MM.1S (cell line): ENCODE measurements at regions not wholly inside any gene's neighbourhood (a gene's known extent, or its start where the extent isn't known, plus 50 kb on each side); places are given as distances from the start of the nearest gene placed in this dataset.
"Not testable (repeated sequence)": the region's sequence is repeated elsewhere in the genome, so short reads cannot be mapped to it uniquely, and the experiment has no call there.

Experiments used
- DNase-seq: peaks from one replicate; pipeline ENCODE4 v3.0.0-alpha.2; 2015
- H2AFZ ChIP-seq: fragments of 300-600 bp; sonication (generic); 2 replicates; pipeline ENCODE4 v1.6.0; 2016; ENCODE audit warnings: antibody characterized with exemption, low read length
- H3F3A ChIP-seq: fragments of 300-600 bp; sonication (generic); 2 replicates; pipeline ENCODE4 v1.6.1; 2016; ENCODE audit warnings: mild to moderate bottlenecking, antibody characterized with exemption, low read length, moderate library complexity, mixed read lengths; ENCODE audit not compliant: insufficient read depth
- H3K27ac ChIP-seq: fragments of 300-600 bp; sonication (generic); 2 replicates; pipeline ENCODE4 v1.5.1; 2016; ENCODE audit warnings: mild to moderate bottlenecking, low read length
- H3K27me3 ChIP-seq: fragments of 300-600 bp; sonication (generic); replicated peaks from 2 replicates; pipeline ENCODE4 v1.6.0; 2016; ENCODE audit warnings: low read length; ENCODE audit not compliant: insufficient read depth
- H3K36me3 ChIP-seq: fragments of 300-600 bp; sonication (generic); replicated peaks from 2 replicates; pipeline ENCODE4 v1.6.1; 2016; ENCODE audit warnings: mild to moderate bottlenecking, low read length, mixed read lengths; ENCODE audit not compliant: insufficient read depth
- H3K4me1 ChIP-seq: fragments of 300-600 bp; sonication (generic); 2 replicates; pipeline ENCODE4 v1.6.1; 2016; ENCODE audit warnings: low read length, mixed read lengths
- H3K4me2 ChIP-seq: fragments of 300-600 bp; sonication (generic); 2 replicates; pipeline ENCODE4 v1.6.0; 2016; ENCODE audit warnings: low read depth, low read length
- H3K4me3 ChIP-seq: fragments of 300-600 bp; sonication (generic); 2 replicates; pipeline ENCODE4 v1.5.1; 2016; ENCODE audit warnings: low read length, mixed read lengths
- H3K79me2 ChIP-seq: fragments of 300-600 bp; sonication (generic); 2 replicates; pipeline ENCODE4 v1.6.1; 2016; ENCODE audit warnings: mixed run types, low read length, mixed read lengths
- H3K9ac ChIP-seq: fragments of 300-600 bp; sonication (generic); 2 replicates; pipeline ENCODE4 v1.6.1; 2016; ENCODE audit warnings: low read length, mixed read lengths
- H3K9me2 ChIP-seq: fragments of 300-600 bp; sonication (generic); replicated peaks from 2 replicates; pipeline ENCODE4 v1.6.1; 2016; ENCODE audit warnings: mild to moderate bottlenecking, low read length, mixed read lengths; ENCODE audit not compliant: insufficient read depth
- H3K9me3 ChIP-seq: fragments of 300-600 bp; sonication (generic); replicated peaks from 2 replicates; pipeline ENCODE4 v1.6.1; 2016; ENCODE audit warnings: mild to moderate bottlenecking, low read length, mixed read lengths; ENCODE audit not compliant: insufficient read depth
- H4K20me1 ChIP-seq: fragments of 300-600 bp; sonication (generic); 2 replicates; pipeline ENCODE4 v1.6.1; 2016; ENCODE audit warnings: mild to moderate bottlenecking, low read length, moderate library complexity, mixed read lengths; ENCODE audit not compliant: insufficient read depth
- EZH2 ChIP-seq: fragments of 300-600 bp; sonication (generic); optimal IDR thresholded peaks from 2 replicates; pipeline ENCODE3; 2017; ENCODE audit warnings: low read depth, mild to moderate bottlenecking, antibody characterized with exemption, low read length, mixed read lengths
- EZH2phosphoT487 ChIP-seq: fragments of 300-600 bp; sonication (generic); IDR thresholded peaks from 2 replicates; pipeline ENCODE4 v1.6.1; 2018; ENCODE audit warnings: antibody characterized with exemption, low read length
- TF ChIP-seq, protein P1 (sequence below): fragments of 300-600 bp; sonication (generic); IDR thresholded peaks from 2 replicates; pipeline ENCODE4 v1.5.1; 2016; ENCODE audit warnings: antibody characterized with exemption, low read length, mixed read lengths

GRCh38 chr9:87383344-87384150 is 114.1 kb upstream of the DAPK1 start:
- DNase-seq = no peak
- H3K27me3 ChIP-seq = no peaks in the 10 kb centered on the region
- TF ChIP-seq, protein P1, sequence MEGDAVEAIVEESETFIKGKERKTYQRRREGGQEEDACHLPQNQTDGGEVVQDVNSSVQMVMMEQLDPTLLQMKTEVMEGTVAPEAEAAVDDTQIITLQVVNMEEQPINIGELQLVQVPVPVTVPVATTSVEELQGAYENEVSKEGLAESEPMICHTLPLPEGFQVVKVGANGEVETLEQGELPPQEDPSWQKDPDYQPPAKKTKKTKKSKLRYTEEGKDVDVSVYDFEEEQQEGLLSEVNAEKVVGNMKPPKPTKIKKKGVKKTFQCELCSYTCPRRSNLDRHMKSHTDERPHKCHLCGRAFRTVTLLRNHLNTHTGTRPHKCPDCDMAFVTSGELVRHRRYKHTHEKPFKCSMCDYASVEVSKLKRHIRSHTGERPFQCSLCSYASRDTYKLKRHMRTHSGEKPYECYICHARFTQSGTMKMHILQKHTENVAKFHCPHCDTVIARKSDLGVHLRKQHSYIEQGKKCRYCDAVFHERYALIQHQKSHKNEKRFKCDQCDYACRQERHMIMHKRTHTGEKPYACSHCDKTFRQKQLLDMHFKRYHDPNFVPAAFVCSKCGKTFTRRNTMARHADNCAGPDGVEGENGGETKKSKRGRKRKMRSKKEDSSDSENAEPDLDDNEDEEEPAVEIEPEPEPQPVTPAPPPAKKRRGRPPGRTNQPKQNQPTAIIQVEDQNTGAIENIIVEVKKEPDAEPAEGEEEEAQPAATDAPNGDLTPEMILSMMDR = no peak
- TF ChIP-seq EZH2phosphoT487 = no peak
- no peak for TF ChIP-seq EZH2
- H3K4me2 ChIP-seq = no peak overlapping the region
- no peaks in the 10 kb centered on the region for H3K36me3 ChIP-seq
- H3K79me2 ChIP-seq = no peaks in the 10 kb centered on the region
- H3K9ac ChIP-seq = no peak overlapping the region
- H4K20me1 ChIP-seq = no peaks in the 10 kb centered on the region
- no peak overlapping the region for H3K4me3 ChIP-seq
- no peaks in the 10 kb centered on the region for H3F3A ChIP-seq
- no peaks in the 10 kb centered on the region for H3K9me2 ChIP-seq
- no peak overlapping the region for H3K27ac ChIP-seq
- no peak overlapping the region for H2AFZ ChIP-seq
- H3K4me1 ChIP-seq = no peaks in the 10 kb centered on the region
- H3K9me3 ChIP-seq = no peaks in the 10 kb centered on the region

GRCh38 chr9:87386490-87387025 is 111.1 kb upstream of the DAPK1 start:
- no peaks in the 10 kb centered on the region for H4K20me1 ChIP-seq
- H3K4me2 ChIP-seq = no peak overlapping the region
- DNase-seq = no peak
- H3K9me3 ChIP-seq = no peaks in the 10 kb centered on the region
- H3K4me1 ChIP-seq = no peaks in the 10 kb centered on the region
- no peaks in the 10 kb centered on the region for H3K9me2 ChIP-seq
- no peaks in the 10 kb centered on the region for H3K79me2 ChIP-seq
- no peak overlapping the region for H3K4me3 ChIP-seq
- H3F3A ChIP-seq = no peaks in the 10 kb centered on the region
- H3K9ac ChIP-seq = no peak overlapping the region
- H3K27me3 ChIP-seq = no peaks in the 10 kb centered on the region
- H3K27ac ChIP-seq = no peak overlapping the region
- H2AFZ ChIP-seq = no peak overlapping the region
- H3K36me3 ChIP-seq = no peaks in the 10 kb centered on the region
- TF ChIP-seq EZH2 = no peak
- TF ChIP-seq, protein P1 = no peak
- no peak for TF ChIP-seq EZH2phosphoT487

DNA sequence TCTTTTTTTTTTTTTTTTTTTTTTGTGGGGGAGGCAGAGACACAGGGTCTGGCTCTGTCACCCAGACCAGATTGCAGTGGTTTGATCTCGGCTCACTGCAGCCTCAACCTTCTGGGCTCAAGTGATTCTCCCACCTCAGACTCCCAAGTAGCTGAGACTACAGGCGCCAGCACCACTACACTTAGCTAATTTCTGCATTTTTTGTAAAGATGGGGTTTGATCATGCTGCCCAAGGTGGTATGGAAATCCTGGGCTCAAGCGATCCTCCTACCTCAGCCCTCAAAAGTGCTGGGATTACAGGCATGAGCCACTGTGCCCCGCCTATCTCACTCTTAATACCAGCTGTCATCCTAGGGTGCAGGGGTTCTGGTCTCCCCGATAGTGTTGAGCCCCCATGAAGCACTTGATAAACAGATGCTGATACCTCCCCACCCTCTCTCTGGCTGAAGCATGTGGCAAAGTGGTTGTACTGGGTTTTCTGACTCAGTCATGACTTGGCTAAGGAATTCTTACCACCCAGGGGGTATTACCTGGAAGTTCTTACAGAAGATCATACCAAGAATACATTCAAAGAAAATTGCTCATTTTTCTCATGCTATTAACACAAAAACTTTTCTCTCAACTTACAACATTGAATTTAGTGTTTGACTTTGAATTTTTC is 110.2 kb upstream of the DAPK1 start:
- Histone ChIP-seq H3K27me3 (no peaks in the 10 kb centered on the region), H3K4me2 (no peak overlapping the region), H3K9ac (no peak overlapping the region), H3K36me3 (no peaks in the 10 kb centered on the region), H3K27ac (no peak overlapping the region), H4K20me1 (no peaks in the 10 kb centered on the region), H3F3A (no peaks in the 10 kb centered on the region), H3K9me2 (no peaks in the 10 kb centered on the region), H3K4me3 (no peak overlapping the region), H3K9me3 (no peaks in the 10 kb centered on the region), H2AFZ (no peak overlapping the region), H3K79me2 (no peaks in the 10 kb centered on the region), H3K4me1 (no peaks in the 10 kb centered on the region)
- no peak for DNase-seq
- TF ChIP-seq EZH2phosphoT487 = no peak

- not testable (repeated sequence) for H3K27me3 ChIP-seq, H3F3A ChIP-seq, H2AFZ ChIP-seq, H3K9ac ChIP-seq, H3K36me3 ChIP-seq, H3K9me3 ChIP-seq, H3K27ac ChIP-seq, H3K79me2 ChIP-seq, H3K4me1 ChIP-seq, H3K4me2 ChIP-seq, DNase-seq, H4K20me1 ChIP-seq, H3K4me3 ChIP-seq, H3K9me2 ChIP-seq
Observed at GRCh38 chr9:87388708-87389107, 109.0 kb upstream of the DAPK1 start.
